ENCODE measurements at regions not wholly inside any gene's neighbourhood (a gene's known extent, or its start where the extent isn't known, plus 50 kb on each side); places are given as distances from the start of the nearest gene placed in this dataset.

DNA sequence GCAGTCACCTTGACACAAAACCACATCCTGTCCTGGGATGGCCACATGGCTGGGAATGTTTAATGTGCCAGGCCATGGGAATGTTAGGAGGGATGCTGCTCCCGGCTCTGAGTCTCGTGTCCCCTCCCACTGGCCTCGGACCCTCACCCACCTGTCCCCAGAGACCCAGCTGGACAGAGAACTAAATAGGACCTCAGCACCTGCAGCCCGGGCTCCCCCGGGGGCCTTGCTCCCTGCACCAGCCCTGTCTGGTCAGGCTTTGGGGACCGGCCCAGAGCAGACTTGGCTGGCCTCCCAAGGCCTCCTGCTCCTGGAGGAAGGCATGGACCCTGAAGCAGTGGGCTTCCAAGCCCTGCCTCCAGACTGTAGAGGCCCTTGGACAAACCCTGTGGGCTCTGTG lies 100.0 kb upstream of the IQSEC1 start:
- Histone ChIP-seq H3K27ac (ENCODE audit: low read depth in 1 of 3, low read length in 2 of 3) (no peak overlapping the region), H3K9me3 (ENCODE audit: control insufficient read depth in 2 of 2, insufficient read depth in 1 of 2, low read depth in 1 of 2, low read length in 1 of 2) (peaks cover 0 to 2% of the 10 kb centered on the region in 2 donors), H3K27me3 (ENCODE audit: control insufficient read depth in 3 of 3, insufficient read depth in 3 of 3, low read length in 3 of 3) (no peaks in the 10 kb centered on the region), H3K36me3 (ENCODE audit: control insufficient read depth in 3 of 3, insufficient read depth in 2 of 3, low read depth in 1 of 3, low read length in 3 of 3) (no peaks in the 10 kb centered on the region), H3K4me3 (ENCODE audit: low read depth in 1 of 3, low read length in 3 of 3) (no peak overlapping the region), H3K4me1 (ENCODE audit: control insufficient read depth in 3 of 3, insufficient read depth in 2 of 3, low read depth in 1 of 3, low read length in 2 of 3) (no peaks in the 10 kb centered on the region)
- WGBS, 3 donors = 48 to 69% (median 56%) methylated on average over 6 of the region's 6 CpGs
- FAIRE-seq (no peak), DNase-seq (no peak)

DNA sequence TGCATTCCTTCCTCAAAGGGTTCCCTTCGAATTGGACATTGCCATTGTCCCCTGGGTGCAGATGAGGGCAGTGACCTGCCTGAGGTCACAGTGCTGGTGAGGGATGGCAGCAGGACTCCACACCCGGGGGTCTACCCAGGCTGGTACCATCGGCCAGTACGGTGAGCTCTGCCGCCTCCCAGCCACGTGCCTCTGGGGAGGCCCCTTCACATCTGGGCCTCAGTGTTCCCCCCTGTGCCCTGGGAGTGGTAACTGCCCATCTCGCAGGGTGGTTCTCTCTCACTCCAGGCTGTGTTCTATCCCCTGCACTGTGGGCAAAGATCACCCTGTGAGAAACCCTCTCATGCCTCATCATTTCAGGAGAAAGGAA lies 99.4 kb upstream of the IQSEC1 start:
- no peaks in the 10 kb centered on the region for H3K9me3 ChIP-seq (ENCODE audit: control insufficient read depth in 2 of 2, insufficient read depth in 1 of 2, low read depth in 1 of 2, low read length in 1 of 2)
- H3K27ac ChIP-seq (ENCODE audit: low read depth in 1 of 3, low read length in 2 of 3) = no peak overlapping the region
- no peak overlapping the region for H3K4me3 ChIP-seq (ENCODE audit: low read depth in 1 of 3, low read length in 3 of 3)
- no peak for FAIRE-seq
- H3K27me3 ChIP-seq (ENCODE audit: control insufficient read depth in 3 of 3, insufficient read depth in 3 of 3, low read length in 3 of 3) = no peaks in the 10 kb centered on the region
- no peaks in the 10 kb centered on the region for H3K4me1 ChIP-seq (ENCODE audit: control insufficient read depth in 3 of 3, insufficient read depth in 2 of 3, low read depth in 1 of 3, low read length in 2 of 3)
- DNase-seq = no peak
- no peaks in the 10 kb centered on the region for H3K36me3 ChIP-seq (ENCODE audit: control insufficient read depth in 3 of 3, insufficient read depth in 2 of 3, low read depth in 1 of 3, low read length in 3 of 3)
- 73 to 80% (median 78%) methylated on average over 7 of the region's 7 CpGs for WGBS, 3 donors

DNA sequence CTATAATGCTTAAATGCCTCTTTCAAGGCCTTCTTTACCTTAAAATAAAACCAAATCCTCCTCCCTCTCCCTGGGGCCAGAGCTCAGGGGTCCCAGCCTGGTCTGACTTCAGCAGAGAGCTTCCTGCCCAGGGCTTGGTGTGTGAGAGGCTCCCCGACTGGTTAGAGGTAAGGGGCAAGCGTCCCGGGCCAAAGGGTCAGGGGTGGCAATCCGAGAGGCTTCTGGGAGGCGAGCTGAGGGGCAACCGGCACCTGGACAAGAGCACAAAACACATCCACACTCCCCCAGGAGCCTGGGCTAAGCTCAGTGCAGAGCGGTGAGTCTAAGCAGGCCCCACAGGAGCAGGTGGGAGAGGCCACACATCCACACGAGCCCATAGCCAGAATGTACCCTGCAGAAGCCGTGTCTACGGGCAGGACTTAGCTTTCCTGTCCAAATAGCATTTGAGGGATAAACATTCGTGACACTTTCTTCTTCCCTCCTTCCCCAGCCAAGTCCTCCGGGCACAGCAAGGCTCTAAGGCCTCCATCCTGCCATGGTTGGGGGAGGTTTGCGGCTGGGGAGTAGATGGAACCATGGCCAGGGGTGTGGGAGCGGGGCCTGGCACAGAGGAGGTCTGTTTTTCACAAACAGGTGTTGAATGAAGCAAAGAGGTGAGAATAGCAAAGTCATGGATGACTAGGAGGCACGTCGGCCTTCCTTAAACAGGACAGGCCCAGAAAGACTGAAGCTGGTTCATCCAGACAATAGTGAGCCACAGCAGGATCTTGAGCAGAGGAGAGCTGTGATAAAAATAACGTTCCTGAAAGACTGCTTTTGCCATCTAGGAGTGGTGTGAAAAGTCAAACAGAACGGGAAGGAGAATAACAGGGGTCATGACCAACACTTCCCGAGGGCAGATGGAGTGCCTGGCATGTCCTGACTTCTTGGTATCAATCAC lies 98.7 kb upstream of the IQSEC1 start:
- Histone ChIP-seq H3K9me3 (ENCODE audit: control insufficient read depth in 2 of 2, insufficient read depth in 1 of 2, low read depth in 1 of 2, low read length in 1 of 2) (no peaks in the 10 kb centered on the region), H3K27ac (ENCODE audit: low read depth in 1 of 3, low read length in 2 of 3) (no peak overlapping the region), H3K27me3 (ENCODE audit: control insufficient read depth in 3 of 3, insufficient read depth in 3 of 3, low read length in 3 of 3) (no peaks in the 10 kb centered on the region), H3K36me3 (ENCODE audit: control insufficient read depth in 3 of 3, insufficient read depth in 2 of 3, low read depth in 1 of 3, low read length in 3 of 3) (no peaks in the 10 kb centered on the region), H3K4me3 (ENCODE audit: low read depth in 1 of 3, low read length in 3 of 3) (no peak overlapping the region), H3K4me1 (ENCODE audit: control insufficient read depth in 3 of 3, insufficient read depth in 2 of 3, low read depth in 1 of 3, low read length in 2 of 3) (no peaks in the 10 kb centered on the region)
- FAIRE-seq (no peak), DNase-seq (no peak)
- WGBS, 3 donors = 72 to 77% (median 76%) methylated on average over 19 of the region's 19 CpGs

DNA sequence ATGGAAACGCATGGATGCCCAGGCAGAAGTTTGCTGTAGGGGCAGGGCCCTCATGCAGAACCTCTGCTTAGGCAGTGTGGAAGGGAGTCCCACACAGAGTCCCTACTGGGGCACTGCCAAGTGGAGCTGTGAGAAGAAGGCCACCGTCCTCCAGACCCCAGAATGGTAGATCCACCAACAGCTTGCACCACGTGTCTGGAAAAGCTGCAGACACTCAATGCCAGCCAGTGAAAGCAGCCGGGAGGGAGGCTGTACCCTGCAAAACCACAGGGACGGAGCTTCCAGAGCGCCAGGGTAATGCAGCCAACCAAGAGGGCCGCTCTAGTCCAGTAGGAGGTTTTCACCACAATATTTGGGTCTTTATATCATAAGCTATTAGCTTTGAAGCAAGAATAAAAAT lies 97.1 kb upstream of the IQSEC1 start:
- WGBS, 3 donors = 75 to 90% (median 87%) methylated on average over 7 of the region's 7 CpGs
- Histone ChIP-seq H3K27ac (ENCODE audit: low read depth in 1 of 3, low read length in 2 of 3) (no peak overlapping the region), H3K9me3 (ENCODE audit: control insufficient read depth in 2 of 2, insufficient read depth in 1 of 2, low read depth in 1 of 2, low read length in 1 of 2) (no peaks in the 10 kb centered on the region), H3K4me3 (ENCODE audit: low read depth in 1 of 3, low read length in 3 of 3) (no peak overlapping the region), H3K36me3 (ENCODE audit: control insufficient read depth in 3 of 3, insufficient read depth in 2 of 3, low read depth in 1 of 3, low read length in 3 of 3) (no peaks in the 10 kb centered on the region), H3K4me1 (ENCODE audit: control insufficient read depth in 3 of 3, insufficient read depth in 2 of 3, low read depth in 1 of 3, low read length in 2 of 3) (no peaks in the 10 kb centered on the region), H3K27me3 (ENCODE audit: control insufficient read depth in 3 of 3, insufficient read depth in 3 of 3, low read length in 3 of 3) (no peaks in the 10 kb centered on the region)
- FAIRE-seq = no peak
- no peak for DNase-seq

DNA sequence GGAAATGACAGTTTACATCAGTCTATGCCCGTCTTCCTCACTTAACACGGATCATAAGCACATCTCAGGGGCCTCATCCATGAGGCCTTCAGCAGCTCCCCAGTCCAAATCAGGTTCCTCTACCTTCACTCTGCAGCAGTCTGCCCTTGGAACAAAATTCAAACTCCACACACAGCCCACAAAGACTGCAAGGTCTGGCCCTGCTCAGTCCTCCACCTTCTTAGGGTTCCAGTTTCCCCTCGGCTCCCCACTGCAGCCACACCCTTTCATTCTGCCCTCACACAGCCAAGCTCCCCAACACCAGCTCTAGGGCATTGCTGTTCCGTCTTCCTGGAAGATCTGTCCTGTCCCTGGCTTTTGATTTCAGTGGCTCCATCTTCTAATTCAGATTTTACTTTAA lies 95.2 kb upstream of the IQSEC1 start:
- DNase-seq = no peak
- Histone ChIP-seq H3K4me3 (ENCODE audit: low read depth in 1 of 3, low read length in 3 of 3) (no peak overlapping the region), H3K36me3 (ENCODE audit: control insufficient read depth in 3 of 3, insufficient read depth in 2 of 3, low read depth in 1 of 3, low read length in 3 of 3) (no peaks in the 10 kb centered on the region), H3K27me3 (ENCODE audit: control insufficient read depth in 3 of 3, insufficient read depth in 3 of 3, low read length in 3 of 3) (no peaks in the 10 kb centered on the region), H3K4me1 (ENCODE audit: control insufficient read depth in 3 of 3, insufficient read depth in 2 of 3, low read depth in 1 of 3, low read length in 2 of 3) (no peaks in the 10 kb centered on the region), H3K27ac (ENCODE audit: low read depth in 1 of 3, low read length in 2 of 3) (no peak overlapping the region), H3K9me3 (ENCODE audit: control insufficient read depth in 2 of 2, insufficient read depth in 1 of 2, low read depth in 1 of 2, low read length in 1 of 2) (no peaks in the 10 kb centered on the region)
- WGBS, 3 donors = 69 to 75% (median 71%) methylated on average over 4 of the region's 4 CpGs
- no peak for FAIRE-seq

DNA sequence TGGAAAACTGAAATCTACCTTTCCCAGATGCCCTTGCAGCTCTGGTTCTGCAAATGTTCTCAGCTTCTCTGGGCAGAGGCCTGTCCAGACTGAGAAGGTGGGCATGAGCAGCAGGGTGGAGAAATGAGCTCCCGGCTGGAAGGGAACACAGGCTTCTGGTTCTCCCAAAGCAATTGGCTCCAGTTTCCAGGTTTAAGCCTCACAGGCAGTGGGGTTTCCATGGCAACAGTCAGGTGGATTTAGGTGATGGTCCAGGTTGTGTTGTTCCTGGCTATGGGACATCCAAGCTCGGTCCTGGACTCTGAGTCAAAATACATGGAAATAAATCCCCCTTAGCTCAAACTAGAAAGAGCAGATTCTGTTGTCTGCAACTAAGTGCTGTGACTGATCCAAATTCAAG lies 94.6 kb upstream of the IQSEC1 start:
- DNase-seq = no peak
- FAIRE-seq = no peak
- Histone ChIP-seq H3K36me3 (ENCODE audit: control insufficient read depth in 3 of 3, insufficient read depth in 2 of 3, low read depth in 1 of 3, low read length in 3 of 3) (no peaks in the 10 kb centered on the region), H3K4me1 (ENCODE audit: control insufficient read depth in 3 of 3, insufficient read depth in 2 of 3, low read depth in 1 of 3, low read length in 2 of 3) (no peaks in the 10 kb centered on the region), H3K4me3 (ENCODE audit: low read depth in 1 of 3, low read length in 3 of 3) (no peak overlapping the region), H3K27ac (ENCODE audit: low read depth in 1 of 3, low read length in 2 of 3) (no peak overlapping the region), H3K9me3 (ENCODE audit: control insufficient read depth in 2 of 2, insufficient read depth in 1 of 2, low read depth in 1 of 2, low read length in 1 of 2) (no peaks in the 10 kb centered on the region), H3K27me3 (ENCODE audit: control insufficient read depth in 3 of 3, insufficient read depth in 3 of 3, low read length in 3 of 3) (no peaks in the 10 kb centered on the region)
- 67 to 79% (median 69%) methylated on average over 2 of the region's 2 CpGs for WGBS, 3 donors

DNA sequence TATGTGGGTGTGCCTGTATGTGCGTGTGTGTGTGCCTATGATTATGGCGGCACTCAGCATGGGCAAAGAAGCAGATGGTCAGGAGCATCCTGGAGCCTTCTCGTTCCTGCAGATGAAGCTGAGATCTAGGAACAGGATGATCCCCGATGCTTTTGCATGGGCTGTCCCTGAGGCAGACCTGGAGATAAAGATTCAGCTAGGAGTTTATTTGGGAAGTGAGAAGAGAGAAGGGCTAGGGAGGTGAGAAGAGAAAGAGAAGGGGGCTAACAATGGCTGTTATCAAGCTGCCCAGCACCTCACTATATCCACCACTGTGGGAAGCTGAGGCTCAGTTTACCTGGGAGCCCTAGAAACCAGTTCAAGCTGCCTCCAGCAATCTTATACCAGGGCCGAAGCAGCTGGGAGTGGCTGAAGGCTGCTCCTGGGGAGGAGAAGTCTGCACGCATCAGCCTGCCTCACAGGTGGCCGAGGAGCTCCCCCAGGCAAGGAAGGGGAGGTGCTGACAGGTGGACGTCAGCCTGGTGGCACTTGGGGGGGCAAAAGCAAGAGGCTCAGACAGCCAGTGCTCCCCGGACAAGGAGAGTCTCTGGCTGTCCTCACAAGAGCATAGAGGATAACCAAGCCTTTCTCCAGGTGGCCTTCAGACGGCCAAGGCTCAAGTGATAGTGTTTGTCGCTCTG lies 94.0 kb upstream of the IQSEC1 start:
- Histone ChIP-seq H3K27me3 (ENCODE audit: control insufficient read depth in 3 of 3, insufficient read depth in 3 of 3, low read length in 3 of 3) (no peaks in the 10 kb centered on the region), H3K36me3 (ENCODE audit: control insufficient read depth in 3 of 3, insufficient read depth in 2 of 3, low read depth in 1 of 3, low read length in 3 of 3) (no peaks in the 10 kb centered on the region), H3K9me3 (ENCODE audit: control insufficient read depth in 2 of 2, insufficient read depth in 1 of 2, low read depth in 1 of 2, low read length in 1 of 2) (no peaks in the 10 kb centered on the region), H3K4me1 (ENCODE audit: control insufficient read depth in 3 of 3, insufficient read depth in 2 of 3, low read depth in 1 of 3, low read length in 2 of 3) (no peaks in the 10 kb centered on the region), H3K27ac (ENCODE audit: low read depth in 1 of 3, low read length in 2 of 3) (no peak overlapping the region), H3K4me3 (ENCODE audit: low read depth in 1 of 3, low read length in 3 of 3) (no peak overlapping the region)
- WGBS, 3 donors = 65 to 79% (median 70%) methylated on average over 11 of the region's 11 CpGs
- FAIRE-seq = no peak
- DNase-seq = no peak

DNA sequence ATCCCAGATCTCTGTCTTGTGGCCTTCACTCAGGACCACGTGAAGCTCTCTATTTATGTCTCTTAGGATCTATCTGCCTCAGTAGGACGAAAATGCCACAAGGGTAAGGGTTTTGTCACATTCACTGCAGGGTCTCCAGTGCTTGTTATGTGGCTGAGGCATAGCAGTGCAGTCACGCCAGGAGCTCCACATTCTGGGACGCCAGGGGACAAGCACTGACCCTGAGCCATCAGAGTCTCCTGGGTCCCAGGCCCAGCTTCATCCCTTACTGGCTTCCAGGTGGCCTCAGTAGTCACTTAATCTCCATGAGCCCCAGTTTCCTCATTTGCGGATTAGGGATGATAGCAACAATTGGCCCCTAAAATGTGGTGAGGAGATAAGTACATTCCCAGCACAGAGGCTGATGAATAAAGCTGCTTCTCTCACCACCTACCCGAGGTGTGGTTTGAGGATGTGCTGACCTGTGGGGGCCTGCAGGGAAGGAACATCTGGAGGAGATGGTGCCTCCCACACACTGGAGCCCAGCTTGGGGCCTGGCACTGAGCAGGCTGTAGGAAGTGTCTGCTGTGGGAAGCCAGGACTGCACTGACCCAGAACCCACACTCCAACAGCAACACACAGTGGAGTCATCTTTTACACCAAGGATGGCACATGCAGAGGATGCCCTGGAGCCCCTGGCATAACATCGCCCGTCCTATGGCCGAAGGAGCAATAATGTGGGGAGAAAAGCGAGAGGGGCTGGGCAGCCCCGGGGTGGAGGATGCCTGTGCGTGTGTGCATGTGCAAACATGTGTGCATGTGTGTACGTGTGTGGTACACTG lies 93.2 kb upstream of the IQSEC1 start:
- 68 to 80% (median 76%) methylated on average over 13 of the region's 13 CpGs for WGBS, 3 donors
- no peak for DNase-seq
- Histone ChIP-seq H3K4me1 (ENCODE audit: control insufficient read depth in 3 of 3, insufficient read depth in 2 of 3, low read depth in 1 of 3, low read length in 2 of 3) (no peaks in the 10 kb centered on the region), H3K27ac (ENCODE audit: low read depth in 1 of 3, low read length in 2 of 3) (no peak overlapping the region), H3K27me3 (ENCODE audit: control insufficient read depth in 3 of 3, insufficient read depth in 3 of 3, low read length in 3 of 3) (no peaks in the 10 kb centered on the region), H3K9me3 (ENCODE audit: control insufficient read depth in 2 of 2, insufficient read depth in 1 of 2, low read depth in 1 of 2, low read length in 1 of 2) (no peaks in the 10 kb centered on the region), H3K4me3 (ENCODE audit: low read depth in 1 of 3, low read length in 3 of 3) (no peak overlapping the region), H3K36me3 (ENCODE audit: control insufficient read depth in 3 of 3, insufficient read depth in 2 of 3, low read depth in 1 of 3, low read length in 3 of 3) (no peaks in the 10 kb centered on the region)
- no peak for FAIRE-seq
